ENCODE measurements at regions not wholly inside any gene's neighbourhood (a gene's known extent, or its start where the extent isn't known, plus 50 kb on each side); places are given as distances from the start of the nearest gene placed in this dataset.
"Not testable (repeated sequence)": the region's sequence is repeated elsewhere in the genome, so short reads cannot be mapped to it uniquely, and the experiment has no call there.

DNA sequence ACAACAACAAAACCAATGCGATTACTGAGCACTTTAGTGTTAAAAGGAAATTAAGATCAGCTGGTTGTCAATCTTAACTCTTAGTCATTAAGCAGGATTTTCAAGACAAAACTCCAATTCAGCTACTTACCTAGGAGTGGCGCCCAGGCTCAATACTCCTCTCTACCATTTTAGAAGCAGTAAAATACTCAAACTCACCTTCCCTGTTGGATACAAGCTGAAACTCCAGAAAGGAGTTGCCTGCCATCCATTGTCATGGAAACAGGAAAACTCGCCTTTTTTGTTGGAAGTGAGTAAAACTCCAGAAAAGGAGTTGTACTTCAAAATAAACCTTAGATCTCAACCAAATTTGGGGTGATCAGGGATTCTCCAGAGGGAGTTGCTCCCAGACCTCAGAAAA, 127.0 kb upstream of the F3 start:
- DNase-seq = no peak

DNA sequence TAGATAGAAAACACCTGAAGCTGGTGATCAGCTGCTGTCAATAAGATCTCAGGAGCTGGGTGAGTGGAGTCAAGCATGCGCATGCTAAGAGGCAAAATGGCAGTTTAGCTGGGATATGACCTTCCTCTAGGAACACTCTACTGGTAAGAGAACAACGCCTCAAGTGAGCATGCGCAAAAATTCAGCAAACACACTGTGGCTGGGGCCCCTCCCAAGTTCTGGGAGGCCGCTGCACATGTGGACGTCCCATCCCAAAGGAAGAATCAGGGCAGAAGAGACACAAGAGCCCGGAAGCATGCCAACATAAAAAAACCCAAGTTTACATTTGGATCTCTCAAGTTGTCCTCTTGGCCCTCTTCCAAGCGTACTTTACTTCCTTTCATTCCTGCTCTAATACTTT, 126.3 kb upstream of the F3 start:
- DNase-seq = no peak

- no peak for DNase-seq
Observed at GRCh38 chr1:94666797-94667196, 125.2 kb upstream of the F3 start.

GRCh38 chr1:94661431-94661932, 119.9 kb upstream of the F3 start:
- DNase-seq = no peak

- DNase-seq = no peak
Observed at GRCh38 chr1:94660994-94661393, 119.4 kb upstream of the F3 start.

- no peak for DNase-seq
Observed at GRCh38 chr1:94660258-94660657, 118.7 kb upstream of the F3 start.

- not testable (repeated sequence) for DNase-seq
Observed at GRCh38 chr1:94659202-94659601, 117.6 kb upstream of the F3 start.

GRCh38 chr1:94658221-94658620, 116.7 kb upstream of the F3 start:
- DNase-seq = no peak

DNA sequence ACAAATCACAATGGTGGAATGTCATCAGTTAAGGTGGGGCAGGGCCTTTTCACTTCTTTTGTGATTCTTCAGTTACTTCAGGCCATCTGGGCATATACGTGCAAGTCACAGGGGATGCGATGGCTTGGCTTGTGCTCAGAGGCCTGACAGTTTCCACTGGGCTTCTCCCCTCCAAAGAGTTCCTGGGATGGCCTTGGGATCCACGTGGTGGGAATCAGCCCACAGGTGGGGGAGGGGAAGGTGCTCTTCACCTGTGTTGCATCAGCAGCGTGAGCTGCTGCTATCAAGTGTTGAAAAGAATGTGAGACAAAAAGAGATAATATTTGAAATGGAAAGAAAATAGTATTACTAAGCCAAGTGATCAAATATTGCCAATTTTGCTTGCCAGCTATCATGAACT, 116.2 kb upstream of the F3 start:
- not testable (repeated sequence) for DNase-seq

DNA sequence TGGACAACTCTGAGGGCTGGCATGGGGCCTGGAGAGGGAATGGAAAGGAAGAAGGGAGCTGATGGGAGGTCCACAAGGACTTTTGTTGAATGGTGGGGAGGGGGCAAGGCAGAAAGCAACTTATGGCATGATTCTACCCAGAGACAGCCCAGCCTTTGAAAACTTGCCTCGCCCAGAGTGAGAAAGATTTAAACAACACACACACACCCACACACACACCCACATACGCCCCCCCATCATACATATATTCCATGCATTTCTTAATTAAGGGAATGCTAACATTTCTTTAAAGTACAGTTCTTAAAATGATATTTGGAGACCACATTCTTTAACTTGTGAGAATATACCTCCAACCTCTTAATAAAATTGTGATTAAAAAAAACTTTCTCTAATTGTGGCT, 115.4 kb upstream of the F3 start:
- no peak for DNase-seq

GRCh38 chr1:94654919-94655318, 113.4 kb upstream of the F3 start:
- DNase-seq = no peak

DNA sequence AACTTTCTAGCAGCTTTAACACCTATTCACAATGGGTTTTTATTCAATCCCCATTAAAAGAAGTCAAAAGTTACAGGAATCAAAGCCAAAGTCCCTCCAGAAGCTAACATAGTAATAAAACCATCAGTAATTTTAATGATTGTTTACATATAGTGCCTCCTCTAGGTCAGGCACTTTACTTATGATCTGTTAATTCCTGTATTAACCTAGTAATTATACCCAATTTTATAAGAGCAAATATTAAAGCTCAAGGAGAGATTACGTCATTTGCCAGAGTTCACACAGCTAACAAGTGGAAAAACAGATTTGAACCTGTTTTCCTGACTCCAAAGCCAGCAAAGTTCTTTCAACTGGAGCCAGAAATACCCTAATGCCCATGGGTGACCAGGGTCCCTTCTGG, 112.9 kb upstream of the F3 start:
- no peak for DNase-seq

DNA sequence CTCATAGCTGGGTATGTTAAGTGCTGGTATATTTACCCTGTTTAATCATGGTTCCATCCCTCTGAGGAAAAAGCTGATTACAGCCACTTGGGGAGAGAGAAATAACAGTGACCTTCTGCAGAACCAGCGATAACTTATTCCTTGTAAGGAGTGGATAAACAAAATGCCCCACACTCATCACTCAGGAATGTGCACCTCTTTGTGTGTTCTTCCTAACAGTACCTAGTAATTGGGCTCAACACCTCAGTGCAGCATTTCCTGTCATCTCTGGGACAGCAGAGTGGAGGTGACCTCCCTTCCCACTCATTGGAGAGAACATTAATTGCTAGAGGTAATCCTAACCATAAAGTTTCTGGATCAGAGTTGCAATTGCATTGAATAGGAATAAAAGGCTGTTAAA, 112.5 kb upstream of the F3 start:
- DNase-seq = no peak

DNA sequence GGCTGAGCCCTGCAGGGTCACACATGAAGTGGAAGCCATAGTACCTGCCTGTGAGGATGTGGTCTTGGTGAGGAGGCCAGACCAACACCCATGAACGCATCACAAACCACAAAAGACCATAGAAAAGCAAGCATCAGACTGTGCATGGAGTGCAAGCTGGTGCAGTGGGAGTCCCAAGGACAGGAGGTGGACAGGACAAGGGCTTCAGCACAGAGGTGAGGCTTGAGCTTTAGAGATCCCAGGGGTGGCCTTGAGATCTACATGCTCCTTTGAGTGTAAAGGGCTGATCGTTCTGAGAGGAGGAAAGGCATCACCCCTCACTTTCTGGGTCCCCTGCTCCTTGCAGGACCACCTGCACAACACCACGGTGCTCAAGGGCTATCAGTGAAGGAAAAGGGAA, 111.9 kb upstream of the F3 start:
- DNase-seq = no peak

- DNase-seq = no peak
Observed at GRCh38 chr1:94651076-94651475, 109.5 kb upstream of the F3 start.

DNA sequence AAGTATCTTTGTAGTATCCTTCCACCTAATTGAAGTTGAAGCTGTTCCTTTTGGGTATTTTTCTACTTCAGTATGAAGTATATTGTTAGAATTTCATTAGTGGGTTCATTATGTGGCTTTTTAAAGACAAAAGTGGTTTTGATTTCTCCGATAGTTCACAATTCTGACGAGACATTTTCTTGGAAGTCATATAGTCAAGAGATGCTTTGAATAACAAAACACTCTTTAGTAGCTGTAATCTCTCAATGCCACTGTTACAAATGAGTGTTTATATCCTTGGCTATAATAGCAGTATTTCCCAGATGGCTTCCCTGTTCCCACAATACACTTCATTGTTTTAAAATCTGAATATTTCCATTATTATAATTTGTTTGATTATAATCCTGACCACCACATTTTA, 108.7 kb upstream of the F3 start:
- no peak for DNase-seq

GRCh38 chr1:94648225-94649007, 106.9 kb upstream of the F3 start:
- DNase-seq = no peak

GRCh38 chr1:94646786-94647555, 105.4 kb upstream of the F3 start:
- DNase-seq = no peak

- DNase-seq = no peak
Observed at GRCh38 chr1:94646141-94646643, 104.6 kb upstream of the F3 start.

- no peak for DNase-seq
Observed at GRCh38 chr1:94644352-94644751, 102.8 kb upstream of the F3 start.

DNA sequence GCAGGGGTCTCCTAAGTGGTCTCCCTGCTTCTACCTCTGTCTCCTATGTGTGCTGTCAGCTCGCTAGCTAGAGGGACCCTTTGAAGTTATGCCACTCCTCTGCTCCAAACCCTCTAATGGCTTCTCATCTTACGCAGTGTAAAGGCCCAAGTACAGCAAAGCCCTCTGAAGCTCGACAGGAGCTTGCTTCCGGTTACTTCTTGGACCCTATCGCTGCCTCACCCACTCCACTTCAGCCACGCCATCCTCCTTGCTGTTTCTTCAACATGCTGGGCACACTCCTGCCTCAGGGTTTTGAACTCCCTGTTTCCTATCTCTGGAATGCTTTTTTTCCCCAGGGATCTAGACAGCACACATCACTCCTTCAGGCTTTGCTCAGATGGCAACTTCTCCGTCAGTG, 102.3 kb upstream of the F3 start:
- no peak for DNase-seq

GRCh38 chr1:94642617-94643321, 101.2 kb upstream of the F3 start:
- DNase-seq = no peak

DNA sequence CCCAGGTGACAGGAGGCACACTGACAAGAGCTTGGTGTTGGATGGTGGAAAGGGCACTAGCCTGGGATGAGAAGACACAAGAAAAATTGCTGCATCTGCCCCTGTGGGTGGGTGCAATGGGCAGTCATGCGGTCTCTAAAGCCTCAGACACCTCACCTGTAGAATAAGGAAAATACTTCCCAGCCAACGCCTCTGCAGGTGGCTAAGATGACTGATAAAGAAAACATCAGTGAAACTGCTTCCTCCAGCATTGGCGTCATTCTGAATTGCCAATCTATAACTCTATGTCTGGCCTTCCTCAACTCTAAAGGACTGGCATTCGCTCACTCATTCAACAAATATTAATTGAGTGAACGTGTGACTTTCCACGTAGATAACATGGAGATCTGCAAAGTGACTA, 100.4 kb upstream of the F3 start:
- no peak for DNase-seq

GRCh38 chr1:94640125-94640524, 98.6 kb upstream of the F3 start:
- no peak for DNase-seq

Measured in COR-L47 (cell line).